DOHH2 (cell line): ENCODE measurements at regions not wholly inside any gene's neighbourhood (a gene's known extent, or its start where the extent isn't known, plus 50 kb on each side); places are given as distances from the start of the nearest gene placed in this dataset.

Experiments used
- H3F3A ChIP-seq: fragments of 200-600 bp; sonication (generic), shearing (Covaris generic); 2 replicates; pipeline ENCODE4 v1.6.0; 2016; ENCODE audit warnings: antibody characterized with exemption, mild to moderate bottlenecking; ENCODE audit not compliant: control insufficient read depth, insufficient read depth
- H3K27ac ChIP-seq: fragments of 200-600 bp; sonication (generic); 2 replicates; pipeline ENCODE4 v1.5.1; 2014; ENCODE audit warnings: low read depth, mild to moderate bottlenecking, low read length, moderate library complexity
- H3K27me3 ChIP-seq: fragments of 200-600 bp; sonication (generic); 2 replicates; pipeline ENCODE4 v1.6.1; 2014; ENCODE audit warnings: mild to moderate bottlenecking, low read length, mixed read lengths; ENCODE audit not compliant: control insufficient read depth
- H3K36me3 ChIP-seq: fragments of 200-600 bp; sonication (generic); 2 replicates; pipeline ENCODE4 v1.6.1; 2014; ENCODE audit warnings: mild to moderate bottlenecking, low read length, moderate library complexity, mixed read lengths; ENCODE audit not compliant: control insufficient read depth
- H3K4me1 ChIP-seq: fragments of 200-600 bp; sonication (generic); 2 replicates; pipeline ENCODE4 v1.6.1; 2014; ENCODE audit warnings: mild to moderate bottlenecking, low read length, mixed read lengths; ENCODE audit not compliant: control insufficient read depth
- H3K4me2 ChIP-seq: fragments of 200-600 bp; sonication (generic); 2 replicates; pipeline ENCODE4 v1.6.0; 2014; ENCODE audit warnings: mild to moderate bottlenecking, low read length, moderate library complexity
- H3K4me3 ChIP-seq: fragments of 200-600 bp; sonication (generic); 2 replicates; pipeline ENCODE4 v1.5.1; 2014; ENCODE audit warnings: mild to moderate bottlenecking, low read length, mixed read lengths
- H3K79me2 ChIP-seq: fragments of 200-600 bp; sonication (generic); 2 replicates; pipeline ENCODE4 v1.6.1; 2014; ENCODE audit warnings: mild to moderate bottlenecking, low read length, mixed read lengths; ENCODE audit not compliant: control insufficient read depth
- H3K9me2 ChIP-seq: fragments of 200-600 bp; sonication (generic); replicated peaks from 2 replicates; pipeline ENCODE4 v1.6.1; 2014; ENCODE audit warnings: mild to moderate bottlenecking, low read length, mixed read lengths; ENCODE audit not compliant: control insufficient read depth
- H3K9me3 ChIP-seq: fragments of 200-600 bp; sonication (generic); 2 replicates; pipeline ENCODE4 v1.6.1; 2014; ENCODE audit warnings: antibody characterized with exemption, low read length, mixed read lengths; ENCODE audit not compliant: control insufficient read depth, insufficient read depth
- H4K20me1 ChIP-seq: fragments of 200-600 bp; sonication (generic); 2 replicates; pipeline ENCODE4 v1.6.0; 2014; ENCODE audit warnings: low read depth, mild to moderate bottlenecking, antibody characterized with exemption, low read length, moderate library complexity; ENCODE audit not compliant: control insufficient read depth, insufficient read depth
- CTCF ChIP-seq: fragments of 200-600 bp; sonication (generic); IDR thresholded peaks from one replicate; pipeline ENCODE4 v1.5.1; 2014; ENCODE audit warnings: antibody characterized with exemption, mild to moderate bottlenecking, low read depth, low read length; ENCODE audit not compliant: poor library complexity, severe bottlenecking
- EZH2phosphoT487 ChIP-seq: fragments of 200-600 bp; sonication (generic); IDR thresholded peaks from 2 replicates; pipeline ENCODE4 v1.6.1; 2017; ENCODE audit warnings: borderline replicate concordance, mild to moderate bottlenecking, antibody characterized with exemption, low read length, moderate library complexity, mixed read lengths

- H3K9me2 ChIP-seq = no peaks in the 10 kb centered on the region
- H4K20me1 ChIP-seq = no peaks in the 10 kb centered on the region
- no peaks in the 10 kb centered on the region for H3K4me1 ChIP-seq
- no peaks in the 10 kb centered on the region for H3K79me2 ChIP-seq
- H3K36me3 ChIP-seq = no peaks in the 10 kb centered on the region
- H3K4me3 ChIP-seq = no peak overlapping the region
- no peaks in the 10 kb centered on the region for H3K9me3 ChIP-seq
- no peaks in the 10 kb centered on the region for H3K27me3 ChIP-seq
- H3K27ac ChIP-seq = no peak overlapping the region
- TF ChIP-seq EZH2phosphoT487 = no peak
- no peak for TF ChIP-seq CTCF
- H3F3A ChIP-seq = no peaks in the 10 kb centered on the region
- H3K4me2 ChIP-seq = no peak overlapping the region
These were observed 571.3 kb upstream of the LRRTM4 start for GRCh38 chr2:78093436-78093835.

- no peaks in the 10 kb centered on the region for H4K20me1 ChIP-seq
- no peaks in the 10 kb centered on the region for H3K27me3 ChIP-seq
- H3K27ac ChIP-seq = no peak overlapping the region
- no peaks in the 10 kb centered on the region for H3K79me2 ChIP-seq
- no peaks in the 10 kb centered on the region for H3K4me1 ChIP-seq
- no peaks in the 10 kb centered on the region for H3F3A ChIP-seq
- H3K4me3 ChIP-seq = no peak overlapping the region
- H3K9me3 ChIP-seq = peaks cover under 1% of the 10 kb centered on the region; the same call in 1 of the 2 replicates
- no peaks in the 10 kb centered on the region for H3K36me3 ChIP-seq
- H3K4me2 ChIP-seq = no peak overlapping the region
- no peak for TF ChIP-seq CTCF
- no peak for TF ChIP-seq EZH2phosphoT487
- no peaks in the 10 kb centered on the region for H3K9me2 ChIP-seq
These were observed 587.1 kb upstream of the LRRTM4 start for GRCh38 chr2:78109272-78109671.

- Histone ChIP-seq H3F3A (no peaks in the 10 kb centered on the region), H3K4me3 (no peak overlapping the region), H3K4me1 (no peaks in the 10 kb centered on the region), H3K79me2 (no peaks in the 10 kb centered on the region), H3K4me2 (no peak overlapping the region), H3K27me3 (no peaks in the 10 kb centered on the region), H4K20me1 (no peaks in the 10 kb centered on the region), H3K27ac (no peak overlapping the region), H3K9me3 (no peaks in the 10 kb centered on the region; the same call in 1 of the 2 replicates), H3K9me2 (no peaks in the 10 kb centered on the region), H3K36me3 (no peaks in the 10 kb centered on the region)
- no peak for TF ChIP-seq EZH2phosphoT487
- TF ChIP-seq CTCF = no peak
These were observed 593.1 kb upstream of the LRRTM4 start for GRCh38 chr2:78115291-78115690.

GRCh38 chr2:78118037-78118436 is 595.9 kb upstream of the LRRTM4 start:
- Histone ChIP-seq H3F3A (no peaks in the 10 kb centered on the region), H3K36me3 (no peaks in the 10 kb centered on the region), H3K79me2 (no peaks in the 10 kb centered on the region), H3K4me2 (no peak overlapping the region), H3K4me1 (no peaks in the 10 kb centered on the region), H3K27me3 (no peaks in the 10 kb centered on the region), H3K9me2 (no peaks in the 10 kb centered on the region), H4K20me1 (no peaks in the 10 kb centered on the region), H3K27ac (no peak overlapping the region), H3K9me3 (no peaks in the 10 kb centered on the region), H3K4me3 (no peak overlapping the region)
- TF ChIP-seq EZH2phosphoT487 = no peak
- TF ChIP-seq CTCF = no peak
